GM12874 (cell line): ENCODE measurements at regions not wholly inside any gene's neighbourhood (a gene's known extent, or its start where the extent isn't known, plus 50 kb on each side); places are given as distances from the start of the nearest gene placed in this dataset.

Experiments
- TF ChIP-seq, protein P1 (sequence below): IDR thresholded peaks from 2 replicates; pipeline ENCODE4 v1.5.1; 2011; ENCODE audit warnings: low read depth, mild to moderate bottlenecking, control low read depth, low read length, moderate library complexity; ENCODE audit not compliant: insufficient read depth

DNA sequence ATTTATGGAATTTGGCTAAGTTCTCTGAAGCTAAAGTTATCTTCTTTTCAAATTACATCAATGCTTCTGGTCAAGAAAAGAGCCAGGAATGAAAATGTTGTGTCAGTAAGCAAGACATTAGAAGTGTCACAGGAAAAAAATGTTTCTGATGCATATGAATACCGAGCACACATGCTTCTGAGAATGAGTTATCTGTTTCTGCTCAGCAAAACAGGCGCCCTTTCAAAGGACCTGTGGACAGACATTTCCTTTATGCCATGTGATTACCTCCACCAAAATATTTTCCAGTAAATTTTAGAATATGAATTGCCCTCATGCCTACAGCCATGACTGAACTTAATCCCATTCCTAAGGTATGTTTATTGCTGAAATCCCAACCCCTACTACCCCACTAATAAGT, 55.4 kb upstream of the RNF180 start:
- TF ChIP-seq, protein P1, sequence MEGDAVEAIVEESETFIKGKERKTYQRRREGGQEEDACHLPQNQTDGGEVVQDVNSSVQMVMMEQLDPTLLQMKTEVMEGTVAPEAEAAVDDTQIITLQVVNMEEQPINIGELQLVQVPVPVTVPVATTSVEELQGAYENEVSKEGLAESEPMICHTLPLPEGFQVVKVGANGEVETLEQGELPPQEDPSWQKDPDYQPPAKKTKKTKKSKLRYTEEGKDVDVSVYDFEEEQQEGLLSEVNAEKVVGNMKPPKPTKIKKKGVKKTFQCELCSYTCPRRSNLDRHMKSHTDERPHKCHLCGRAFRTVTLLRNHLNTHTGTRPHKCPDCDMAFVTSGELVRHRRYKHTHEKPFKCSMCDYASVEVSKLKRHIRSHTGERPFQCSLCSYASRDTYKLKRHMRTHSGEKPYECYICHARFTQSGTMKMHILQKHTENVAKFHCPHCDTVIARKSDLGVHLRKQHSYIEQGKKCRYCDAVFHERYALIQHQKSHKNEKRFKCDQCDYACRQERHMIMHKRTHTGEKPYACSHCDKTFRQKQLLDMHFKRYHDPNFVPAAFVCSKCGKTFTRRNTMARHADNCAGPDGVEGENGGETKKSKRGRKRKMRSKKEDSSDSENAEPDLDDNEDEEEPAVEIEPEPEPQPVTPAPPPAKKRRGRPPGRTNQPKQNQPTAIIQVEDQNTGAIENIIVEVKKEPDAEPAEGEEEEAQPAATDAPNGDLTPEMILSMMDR = no peak

DNA sequence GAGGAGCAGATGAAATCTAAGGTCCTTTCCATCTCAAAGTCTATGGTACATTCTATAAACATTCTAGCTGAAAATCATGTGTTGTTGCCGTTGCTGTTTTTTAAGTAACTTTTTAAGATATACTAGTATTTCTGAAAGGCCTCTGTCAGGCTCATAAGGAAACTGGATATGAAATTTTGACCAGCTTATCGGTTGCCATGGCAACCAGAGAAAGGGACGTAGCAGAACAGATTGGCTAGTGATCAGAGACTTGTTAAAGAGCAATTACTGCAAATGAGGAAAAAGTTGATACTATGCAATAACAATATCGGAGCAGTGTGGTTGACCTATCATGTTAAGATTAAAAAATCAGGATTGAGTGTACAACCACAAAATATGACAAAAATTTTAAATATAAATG, 57.0 kb upstream of the RNF180 start:
- TF ChIP-seq, protein P1 = no peak

DNA sequence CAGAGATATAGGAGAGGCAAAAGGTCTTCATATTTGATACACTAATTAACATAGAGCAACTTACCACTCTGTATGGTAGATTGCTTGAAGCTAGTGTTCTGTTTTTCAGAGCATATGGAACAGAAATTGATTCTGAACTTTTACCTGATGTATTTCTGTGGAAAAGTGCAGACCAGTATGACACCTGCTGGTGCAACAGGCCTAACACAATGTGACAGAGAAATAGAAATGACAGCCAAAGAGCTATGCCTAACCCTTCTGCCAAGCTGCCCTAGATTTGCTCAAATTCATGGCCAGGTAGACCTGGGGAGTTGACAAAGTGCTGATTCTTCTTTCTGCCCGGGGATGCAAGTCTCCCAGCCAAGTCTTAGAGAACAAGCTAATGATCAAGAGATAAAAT, 65.4 kb upstream of the RNF180 start:
- TF ChIP-seq, protein P1 = no peak

GRCh38 chr5:64096771-64097170, 68.9 kb upstream of the RNF180 start:
- TF ChIP-seq, protein P1 = no peak

GRCh38 chr5:64077589-64077988, 88.1 kb upstream of the RNF180 start:
- TF ChIP-seq, protein P1 = no peak

DNA sequence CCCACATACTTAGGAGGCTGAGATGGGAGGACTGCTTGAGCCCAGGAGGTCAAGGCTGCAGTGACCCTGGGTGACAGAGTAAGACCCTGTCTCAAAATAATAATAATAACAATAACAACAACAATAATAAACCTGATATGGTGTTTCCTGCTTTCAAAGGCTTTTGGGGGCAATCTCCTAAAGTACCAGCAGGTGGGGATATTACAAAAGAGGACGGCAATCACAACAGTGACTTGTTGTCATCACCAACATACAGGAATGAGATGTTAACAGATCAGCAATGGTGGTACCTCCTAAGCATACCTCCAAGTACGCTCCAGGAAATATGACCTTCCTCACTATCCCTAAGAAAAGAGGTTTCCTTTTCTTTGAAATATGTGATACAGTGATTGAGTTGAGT, 91.1 kb upstream of the RNF180 start:
- TF ChIP-seq, protein P1 = peak; percentile 59

DNA sequence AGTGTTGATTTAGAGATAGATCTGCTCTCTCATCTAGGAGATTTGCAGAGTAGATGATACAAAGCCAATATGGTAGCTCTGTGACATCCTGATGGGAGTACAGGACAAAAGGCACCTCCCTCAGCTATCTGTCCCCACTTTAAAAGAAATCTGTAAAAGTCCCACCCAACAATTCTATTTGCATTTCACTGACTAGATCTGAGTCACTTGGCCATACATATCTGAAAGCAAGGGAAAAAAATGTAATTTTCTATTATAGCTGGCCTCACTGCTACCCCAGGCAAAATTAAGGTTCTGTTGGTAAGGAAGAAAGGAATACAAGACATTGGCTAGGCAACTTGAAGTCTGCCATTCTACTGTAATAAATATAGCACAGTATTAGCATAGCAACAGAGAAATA, 96.2 kb upstream of the RNF180 start:
- TF ChIP-seq, protein P1 = no peak

DNA sequence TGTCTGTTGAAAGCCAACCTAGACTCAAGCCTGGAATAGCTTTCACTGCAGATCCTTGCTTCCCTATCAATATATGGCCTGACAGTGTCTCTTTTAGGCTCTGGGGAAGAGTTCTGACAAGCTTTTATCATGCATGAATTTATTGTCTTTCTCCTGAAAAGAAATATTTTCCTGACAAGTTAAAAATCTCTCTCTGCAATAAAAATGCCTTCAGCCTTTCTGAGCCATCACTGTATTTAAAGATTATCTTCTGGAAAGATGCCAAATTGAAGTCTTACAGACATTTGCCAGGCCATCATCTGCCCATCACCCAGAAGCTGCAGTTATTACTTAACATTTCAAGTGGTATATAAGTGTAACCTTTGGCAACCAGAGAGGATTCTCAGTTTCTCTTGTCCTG, 88.1 kb upstream of the HTR1A start:
- TF ChIP-seq, protein P1 = no peak
